NB4 (cell line): ENCODE measurements at regions not wholly inside any gene's neighbourhood (a gene's known extent, or its start where the extent isn't known, plus 50 kb on each side); places are given as distances from the start of the nearest gene placed in this dataset.

ENCODE experiments used
- MYC ChIP-seq: IDR thresholded peaks from 2 replicates; pipeline ENCODE4 v1.6.1; 2011; ENCODE audit warnings: low read depth, low read length
- POLR2A ChIP-seq: IDR thresholded peaks from 2 replicates; pipeline ENCODE4 v1.6.1; 2011; ENCODE audit warnings: mild to moderate bottlenecking; ENCODE audit not compliant: insufficient read length; ENCODE audit errors: extremely low read depth
- TF ChIP-seq, protein P1 (sequence below): IDR thresholded peaks from one replicate; pipeline ENCODE4 v1.5.1; 2012; ENCODE audit warnings: low read depth, low read length
- TF ChIP-seq, protein P2 (sequence below): IDR thresholded peaks from 2 replicates; pipeline ENCODE4 v1.6.1; 2011; ENCODE audit warnings: low read depth, low read length

DNA sequence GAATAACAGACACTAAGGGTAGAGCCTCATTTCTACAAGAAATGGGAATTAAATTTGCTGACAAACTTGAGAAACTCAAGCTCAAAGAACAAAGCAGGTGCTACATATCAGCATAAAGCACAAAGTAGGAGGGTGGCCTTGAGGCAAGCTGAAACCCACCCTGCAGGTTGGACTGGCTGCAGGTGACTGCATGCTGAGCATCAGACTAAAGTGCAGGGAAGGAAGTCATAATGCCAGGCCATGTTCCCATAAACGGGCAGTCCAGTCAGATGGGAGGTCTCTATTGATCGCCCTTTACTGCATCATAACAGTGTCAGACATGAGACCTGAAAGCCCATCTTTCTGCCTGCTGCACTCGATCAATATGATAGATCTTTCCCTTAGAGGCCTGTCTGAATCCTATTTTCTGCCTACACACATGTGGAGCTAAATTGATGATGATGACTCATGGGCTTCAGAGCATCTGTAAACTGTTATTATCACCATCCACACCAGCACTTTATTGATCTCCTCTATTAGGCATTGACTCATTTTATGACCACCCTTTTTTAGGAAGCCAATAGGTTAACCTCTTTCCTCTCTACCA lies 224.5 kb upstream of the DDI1 start:
- no peak for TF ChIP-seq POLR2A
- TF ChIP-seq, protein P1, sequence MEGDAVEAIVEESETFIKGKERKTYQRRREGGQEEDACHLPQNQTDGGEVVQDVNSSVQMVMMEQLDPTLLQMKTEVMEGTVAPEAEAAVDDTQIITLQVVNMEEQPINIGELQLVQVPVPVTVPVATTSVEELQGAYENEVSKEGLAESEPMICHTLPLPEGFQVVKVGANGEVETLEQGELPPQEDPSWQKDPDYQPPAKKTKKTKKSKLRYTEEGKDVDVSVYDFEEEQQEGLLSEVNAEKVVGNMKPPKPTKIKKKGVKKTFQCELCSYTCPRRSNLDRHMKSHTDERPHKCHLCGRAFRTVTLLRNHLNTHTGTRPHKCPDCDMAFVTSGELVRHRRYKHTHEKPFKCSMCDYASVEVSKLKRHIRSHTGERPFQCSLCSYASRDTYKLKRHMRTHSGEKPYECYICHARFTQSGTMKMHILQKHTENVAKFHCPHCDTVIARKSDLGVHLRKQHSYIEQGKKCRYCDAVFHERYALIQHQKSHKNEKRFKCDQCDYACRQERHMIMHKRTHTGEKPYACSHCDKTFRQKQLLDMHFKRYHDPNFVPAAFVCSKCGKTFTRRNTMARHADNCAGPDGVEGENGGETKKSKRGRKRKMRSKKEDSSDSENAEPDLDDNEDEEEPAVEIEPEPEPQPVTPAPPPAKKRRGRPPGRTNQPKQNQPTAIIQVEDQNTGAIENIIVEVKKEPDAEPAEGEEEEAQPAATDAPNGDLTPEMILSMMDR = no peak
- TF ChIP-seq, protein P2, sequence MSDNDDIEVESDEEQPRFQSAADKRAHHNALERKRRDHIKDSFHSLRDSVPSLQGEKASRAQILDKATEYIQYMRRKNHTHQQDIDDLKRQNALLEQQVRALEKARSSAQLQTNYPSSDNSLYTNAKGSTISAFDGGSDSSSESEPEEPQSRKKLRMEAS = no peak
- TF ChIP-seq MYC = no peak
